Kidney (tissue), 13 donors: ENCODE measurements at regions not wholly inside any gene's neighbourhood (a gene's known extent, or its start where the extent isn't known, plus 50 kb on each side); places are given as distances from the start of the nearest gene placed in this dataset.

Experiments used
- DNase-seq, 5 donors: peaks; one replicate each; pipeline ENCODE4 v3.0.0-alpha.2; 2013 to 2020
- FAIRE-seq: peaks from 2 replicates; lab custom pipeline; 2012; peaks lifted over from hg19 to GRCh38; lab: Jason Lieb, UNC
- H3K27ac ChIP-seq, 2 donors: one replicate each; pipeline ENCODE4 v1.7.0; 2013; ENCODE audit warnings: low read depth in 2 of 2, low read length in 2 of 2, inconsistent platforms in 1 of 2
- H3K27me3 ChIP-seq: one replicate; pipeline ENCODE4 v1.7.1; 2013; ENCODE audit warnings: low read length, inconsistent platforms; ENCODE audit not compliant: control insufficient read depth, insufficient read depth
- H3K36me3 ChIP-seq, 3 donors: one replicate each; pipeline versions ENCODE4 v1.7.0 to v1.7.1; 2013; ENCODE audit warnings: low read length in 3 of 3, control low read depth in 1 of 3, inconsistent platforms in 1 of 3; ENCODE audit not compliant: insufficient read depth in 3 of 3, control insufficient read depth in 2 of 3
- H3K4me1 ChIP-seq, 3 donors: one replicate each; pipeline versions ENCODE4 v1.7.0 to v1.7.1; 2013; ENCODE audit warnings: low read length in 3 of 3, inconsistent platforms in 1 of 3, low read depth in 1 of 3; ENCODE audit not compliant: control insufficient read depth in 2 of 3, insufficient read depth in 2 of 3
- H3K4me3 ChIP-seq, 3 donors: one replicate each; pipeline versions ENCODE4 v1.7.0 to v1.8.1; 2013; ENCODE audit warnings: low read length in 3 of 3, control low read depth in 1 of 3, inconsistent platforms in 1 of 3
- H3K9ac ChIP-seq, 3 donors: one replicate each; pipeline versions ENCODE4 v1.7.0 to v1.7.1; 2013; ENCODE audit warnings: low read length in 3 of 3, control low read depth in 1 of 3, inconsistent platforms in 1 of 3
- H3K9me3 ChIP-seq, 3 donors: one replicate each; pipeline versions ENCODE4 v1.7.0 to v1.7.1; 2013; ENCODE audit warnings: low read length in 3 of 3, control low read depth in 1 of 3, inconsistent platforms in 1 of 3; ENCODE audit not compliant: control insufficient read depth in 2 of 3, insufficient read depth in 1 of 3
- intact Hi-C: fragments of 100-400 bp; cut with DNase I; formaldehyde crosslinking; loops from one replicate; pipeline ENCODE4 v1.11.1; 2022
- TF ChIP-seq, protein P1 (sequence below): IDR thresholded peaks from 3 replicates; pipeline ENCODE4 v1.5.1; 2012; ENCODE audit warnings: mild to moderate bottlenecking, moderate library complexity, borderline replicate concordance; ENCODE audit not compliant: insufficient read depth; ENCODE audit errors: extremely low read depth
- donor health status: control.
- donor health status: control.
- donor health status: control.
- donor health status: control.
- donor health status: control.
- donor health status: DM: yes; HTN: yes; CAD: no.
- donor health status: Normal renal cell carcinoma (clear cell type).

- DNase-seq = no peak
- FAIRE-seq = no peak
- intact Hi-C loops = no loop called here
- Histone ChIP-seq H3K27ac (no peak overlapping the region), H3K36me3 (no peaks in the 10 kb centered on the region), H3K27me3 (no peaks in the 10 kb centered on the region), H3K9ac (no peak overlapping the region), H3K9me3 (no peaks in the 10 kb centered on the region), H3K4me3 (no peak overlapping the region), H3K4me1 (no peaks in the 10 kb centered on the region)
- TF ChIP-seq, protein P1, sequence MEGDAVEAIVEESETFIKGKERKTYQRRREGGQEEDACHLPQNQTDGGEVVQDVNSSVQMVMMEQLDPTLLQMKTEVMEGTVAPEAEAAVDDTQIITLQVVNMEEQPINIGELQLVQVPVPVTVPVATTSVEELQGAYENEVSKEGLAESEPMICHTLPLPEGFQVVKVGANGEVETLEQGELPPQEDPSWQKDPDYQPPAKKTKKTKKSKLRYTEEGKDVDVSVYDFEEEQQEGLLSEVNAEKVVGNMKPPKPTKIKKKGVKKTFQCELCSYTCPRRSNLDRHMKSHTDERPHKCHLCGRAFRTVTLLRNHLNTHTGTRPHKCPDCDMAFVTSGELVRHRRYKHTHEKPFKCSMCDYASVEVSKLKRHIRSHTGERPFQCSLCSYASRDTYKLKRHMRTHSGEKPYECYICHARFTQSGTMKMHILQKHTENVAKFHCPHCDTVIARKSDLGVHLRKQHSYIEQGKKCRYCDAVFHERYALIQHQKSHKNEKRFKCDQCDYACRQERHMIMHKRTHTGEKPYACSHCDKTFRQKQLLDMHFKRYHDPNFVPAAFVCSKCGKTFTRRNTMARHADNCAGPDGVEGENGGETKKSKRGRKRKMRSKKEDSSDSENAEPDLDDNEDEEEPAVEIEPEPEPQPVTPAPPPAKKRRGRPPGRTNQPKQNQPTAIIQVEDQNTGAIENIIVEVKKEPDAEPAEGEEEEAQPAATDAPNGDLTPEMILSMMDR = no peak
Observed at GRCh38 chr2:107727318-107727717, 99.4 kb upstream of the RGPD4 start.

DNA sequence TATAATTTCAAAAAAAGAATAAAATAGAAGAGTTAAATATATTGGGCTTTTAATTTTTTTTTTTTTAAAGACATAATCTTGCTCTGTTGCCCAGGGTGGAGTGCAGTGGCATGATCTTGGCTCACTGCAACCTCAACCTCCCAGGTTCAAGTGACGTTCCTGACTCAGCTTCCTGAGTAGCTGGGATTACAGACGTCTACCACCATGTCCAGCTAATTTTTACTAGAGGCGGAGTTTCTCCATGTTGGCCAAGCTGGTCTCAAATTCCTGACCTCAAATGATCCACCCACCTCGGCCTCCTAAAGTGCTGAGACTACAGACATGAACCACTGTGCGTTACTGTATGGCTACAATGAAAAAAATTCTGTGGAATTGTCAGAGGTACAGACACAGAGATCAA, 98.1 kb upstream of the RGPD4 start:
- intact Hi-C loops = no loop called here
- Histone ChIP-seq H3K4me1 (no peaks in the 10 kb centered on the region), H3K27ac (no peak overlapping the region), H3K36me3 (no peaks in the 10 kb centered on the region), H3K9me3 (no peaks in the 10 kb centered on the region), H3K4me3 (no peak overlapping the region), H3K9ac (no peak overlapping the region), H3K27me3 (no peaks in the 10 kb centered on the region)
- TF ChIP-seq, protein P1 = no peak
- DNase-seq (no peak), FAIRE-seq (no peak)

- TF ChIP-seq, protein P1 = no peak
- Histone ChIP-seq H3K9me3 (no peaks in the 10 kb centered on the region), H3K4me3 (no peak overlapping the region), H3K4me1 (no peaks in the 10 kb centered on the region), H3K27ac (no peak overlapping the region), H3K9ac (no peak overlapping the region), H3K27me3 (no peaks in the 10 kb centered on the region), H3K36me3 (no peaks in the 10 kb centered on the region)
- FAIRE-seq (no peak), DNase-seq (no peak)
- intact Hi-C loops = no loop called here
Observed at GRCh38 chr2:107729440-107729839, 97.3 kb upstream of the RGPD4 start.

DNA sequence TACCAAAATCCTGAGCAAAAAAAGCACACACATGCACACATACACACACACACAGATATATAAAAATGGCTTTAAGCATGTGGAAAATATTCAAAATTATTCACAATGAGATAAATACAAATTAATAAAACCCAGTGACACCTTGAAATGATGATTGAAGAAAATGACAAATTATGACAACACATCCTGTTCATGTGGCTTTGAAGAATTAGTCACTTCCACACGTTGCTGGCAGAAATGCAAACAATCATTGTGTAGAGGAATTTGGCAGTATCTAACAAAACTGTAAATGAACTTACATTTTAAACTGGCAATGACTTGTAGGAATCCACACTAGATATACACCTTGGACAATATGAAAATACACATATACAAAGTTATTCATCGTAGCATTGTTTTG, 95.8 kb upstream of the RGPD4 start:
- no peak overlapping the region for H3K27ac ChIP-seq
- no peaks in the 10 kb centered on the region for H3K9me3 ChIP-seq
- TF ChIP-seq, protein P1 = no peak
- no peak overlapping the region for H3K9ac ChIP-seq
- intact Hi-C loops = no loop called here
- H3K4me3 ChIP-seq = no peak overlapping the region
- no peaks in the 10 kb centered on the region for H3K27me3 ChIP-seq
- FAIRE-seq = no peak
- no peaks in the 10 kb centered on the region for H3K36me3 ChIP-seq
- no peak for DNase-seq
- no peaks in the 10 kb centered on the region for H3K4me1 ChIP-seq
